AG20443 (cell line): ENCODE measurements at regions not wholly inside any gene's neighbourhood (a gene's known extent, or its start where the extent isn't known, plus 50 kb on each side); places are given as distances from the start of the nearest gene placed in this dataset.

ENCODE experiments used
- DNase-seq: peaks from one replicate; pipeline ENCODE4 v3.0.0; 2012; ENCODE audit warnings: low spot score, mixed read lengths

DNA sequence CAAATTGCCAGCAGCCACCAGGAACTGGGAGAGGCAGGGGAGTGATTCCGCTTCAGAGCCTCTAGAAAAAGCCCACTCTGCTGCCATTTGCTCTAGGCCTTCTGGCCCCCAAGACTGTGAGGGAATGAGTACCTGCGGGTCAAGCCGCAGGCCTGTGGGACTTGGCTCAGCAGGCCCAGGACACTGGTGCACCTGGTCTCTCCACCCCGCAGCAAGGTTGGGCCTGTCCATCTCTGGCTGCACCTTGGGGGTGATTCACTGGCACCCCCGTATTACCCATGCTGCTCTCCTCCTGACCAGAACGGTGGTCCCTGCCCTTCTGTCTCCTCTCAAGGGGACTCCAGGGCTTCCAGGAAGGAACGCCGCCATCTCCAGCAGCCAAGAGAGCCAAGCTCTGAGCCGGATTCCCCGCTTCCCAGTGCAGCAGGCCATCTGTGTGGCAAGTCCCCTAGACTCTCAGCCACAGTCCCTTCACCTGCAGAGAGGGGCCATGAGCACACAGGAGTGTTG lies 78.4 kb upstream of the OLFM1 start:
- no peak for DNase-seq

DNA sequence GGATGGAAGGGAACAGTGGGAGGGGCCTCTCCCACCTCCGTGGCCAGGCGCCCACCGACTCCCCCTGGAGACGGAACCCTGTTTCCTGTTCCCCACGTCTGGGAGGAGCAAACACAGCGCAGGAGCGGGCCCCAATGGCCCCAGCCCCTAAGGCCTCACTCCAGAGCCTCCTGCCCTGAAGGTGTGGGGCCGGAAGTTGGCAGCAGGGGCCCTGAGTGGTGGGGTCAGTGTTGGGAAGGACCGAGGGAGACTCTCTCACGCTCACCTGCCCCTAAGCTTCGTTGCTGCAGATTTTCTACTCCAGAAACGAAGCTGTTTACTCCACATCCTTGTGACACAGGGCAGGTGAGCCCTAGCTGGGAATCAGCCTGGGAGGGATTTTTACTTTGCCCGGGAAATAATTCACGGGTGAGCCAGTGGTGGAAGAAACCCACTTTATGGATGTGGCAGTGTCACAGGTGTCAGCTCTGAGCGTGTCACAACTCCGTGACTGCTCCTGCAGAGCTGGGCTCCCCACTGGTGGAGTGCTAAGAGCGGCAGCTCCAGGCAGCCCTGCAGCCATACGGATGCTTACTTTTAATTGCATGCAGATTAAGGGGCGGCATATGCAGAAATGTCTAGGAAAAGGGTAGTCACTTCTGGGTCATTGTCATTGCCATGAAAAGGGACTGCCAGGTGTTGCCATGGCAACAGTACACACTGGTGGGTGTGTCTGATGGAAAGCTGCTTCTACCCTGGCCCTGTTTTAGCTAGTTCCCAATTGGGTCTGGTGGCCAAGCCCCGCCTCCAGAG lies 77.5 kb upstream of the OLFM1 start:
- no peak for DNase-seq

DNA sequence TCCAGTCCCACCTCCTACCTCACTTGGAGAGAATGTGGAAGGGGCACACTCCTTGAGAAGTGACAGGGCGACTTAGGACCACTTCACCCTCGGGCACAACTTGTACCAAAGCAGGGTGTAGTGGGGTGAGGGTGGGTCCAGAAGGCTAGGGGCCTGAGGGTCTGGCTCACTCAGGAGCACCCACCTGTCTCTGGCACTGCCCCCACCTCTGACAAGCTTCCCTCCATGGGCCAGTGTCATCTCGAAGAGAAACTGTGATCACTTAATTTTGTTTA lies 76.9 kb upstream of the OLFM1 start:
- no peak for DNase-seq

DNA sequence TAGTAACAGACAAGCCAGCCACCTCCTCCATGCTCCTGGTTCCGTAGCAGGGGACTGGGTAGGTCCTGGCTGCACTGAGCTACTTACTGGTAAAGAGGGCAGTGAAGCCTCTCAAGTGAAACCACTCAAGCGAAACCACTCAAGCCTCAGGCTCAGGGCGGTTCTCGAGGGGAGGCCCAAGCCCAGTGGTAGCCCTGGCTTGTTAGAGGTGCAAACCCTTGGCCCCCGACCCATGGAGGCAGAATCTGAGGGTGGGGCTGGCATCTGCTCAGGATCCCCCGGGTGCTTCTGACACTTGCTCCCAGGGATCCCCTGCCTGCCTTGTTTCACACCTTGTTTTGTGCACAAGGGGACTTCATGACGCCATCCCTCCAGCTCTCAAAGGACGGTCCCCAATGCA lies 76.5 kb upstream of the OLFM1 start:
- no peak for DNase-seq

DNA sequence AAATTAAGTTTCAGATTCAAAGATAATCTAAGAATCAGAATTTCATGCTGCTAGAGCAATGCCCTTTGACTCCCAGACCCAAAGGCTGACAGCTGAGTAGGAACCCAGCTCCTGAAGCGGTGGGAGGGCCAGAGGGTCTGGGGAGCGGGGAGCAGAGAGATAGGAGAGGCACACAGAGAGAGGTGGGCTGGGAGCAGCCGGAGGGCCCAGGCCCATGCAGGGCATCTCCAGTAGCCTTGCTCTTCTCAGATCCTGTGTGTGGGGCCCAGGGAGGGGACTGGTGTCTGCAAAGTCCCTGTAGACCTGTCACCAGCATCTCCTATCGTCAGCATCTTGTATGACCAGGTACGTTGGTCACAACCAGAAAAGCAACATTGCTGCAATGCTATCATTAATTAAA lies 75.3 kb upstream of the OLFM1 start:
- no peak for DNase-seq

DNA sequence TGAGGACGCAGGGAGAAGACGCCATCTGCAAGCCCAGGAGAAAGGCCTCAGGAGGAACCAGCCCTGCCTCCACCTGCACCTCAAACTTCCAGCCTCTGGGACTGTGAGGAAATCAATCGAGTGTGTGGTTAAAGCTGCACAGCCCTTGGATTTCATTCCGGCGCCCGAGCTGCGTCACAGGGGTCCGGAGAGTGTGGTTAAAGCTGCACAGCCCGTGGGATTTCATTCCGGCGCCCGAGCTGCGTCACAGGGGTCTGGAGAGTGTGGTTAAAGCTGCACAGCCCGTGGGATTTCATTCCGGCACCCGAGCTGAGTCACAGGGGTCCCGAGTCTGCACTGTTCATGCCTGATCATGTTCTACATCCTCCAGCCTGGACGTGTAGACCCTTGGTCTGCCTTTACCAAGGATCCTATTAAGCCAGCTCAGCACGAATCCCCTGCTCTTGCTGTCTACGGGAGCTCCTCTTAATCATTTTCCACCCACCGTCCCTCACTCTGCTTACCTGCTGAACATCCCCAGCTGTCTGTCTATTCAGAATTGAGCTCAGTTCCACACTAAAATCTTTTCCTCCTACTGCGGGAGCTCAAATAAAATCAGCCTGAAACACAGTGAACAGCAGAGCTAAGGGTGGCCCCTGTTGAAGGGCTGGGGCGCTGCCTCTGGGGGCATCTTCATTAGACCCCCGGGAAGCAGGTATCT lies 73.0 kb upstream of the OLFM1 start:
- no peak for DNase-seq

DNA sequence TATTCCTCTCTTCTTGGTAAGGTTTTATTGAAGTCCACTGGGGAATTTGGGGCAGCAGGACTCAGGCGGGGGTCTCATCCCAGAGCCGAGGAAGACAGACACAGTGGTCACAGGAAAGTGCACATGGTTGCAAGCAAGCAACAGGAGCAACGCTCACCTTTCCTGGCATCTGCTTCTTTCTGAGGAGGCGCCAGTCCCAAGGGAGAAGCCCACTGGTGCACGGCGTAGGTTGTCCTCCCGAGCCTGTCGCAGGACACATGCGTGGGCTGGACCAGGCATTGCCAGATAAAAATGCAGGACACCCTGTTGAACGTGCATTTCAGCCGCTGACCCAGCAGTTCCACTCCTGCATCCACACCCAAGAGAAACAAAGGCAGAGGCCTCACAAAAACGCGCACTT lies 72.4 kb upstream of the OLFM1 start:
- no peak for DNase-seq

DNA sequence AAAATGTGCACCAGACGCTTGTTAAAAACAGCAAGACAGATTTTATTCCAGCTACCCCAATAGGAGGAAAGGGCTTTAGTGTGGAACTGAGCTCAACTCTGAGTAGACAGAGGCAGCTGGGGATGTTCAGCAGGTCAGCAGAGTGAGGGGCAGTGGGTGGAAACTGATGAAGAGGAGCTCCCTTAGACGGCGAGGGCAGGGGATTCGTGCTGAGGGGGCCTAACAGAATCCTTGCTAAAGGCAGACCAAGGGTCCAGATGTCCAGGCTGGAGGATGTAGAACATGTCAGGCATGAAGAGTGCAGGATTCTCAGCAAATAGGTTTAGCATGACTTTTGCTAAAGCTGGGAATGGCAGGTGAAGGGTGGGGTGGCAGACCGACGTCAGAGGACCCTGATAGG lies 71.9 kb upstream of the OLFM1 start:
- DNase-seq, result no peak

DNA sequence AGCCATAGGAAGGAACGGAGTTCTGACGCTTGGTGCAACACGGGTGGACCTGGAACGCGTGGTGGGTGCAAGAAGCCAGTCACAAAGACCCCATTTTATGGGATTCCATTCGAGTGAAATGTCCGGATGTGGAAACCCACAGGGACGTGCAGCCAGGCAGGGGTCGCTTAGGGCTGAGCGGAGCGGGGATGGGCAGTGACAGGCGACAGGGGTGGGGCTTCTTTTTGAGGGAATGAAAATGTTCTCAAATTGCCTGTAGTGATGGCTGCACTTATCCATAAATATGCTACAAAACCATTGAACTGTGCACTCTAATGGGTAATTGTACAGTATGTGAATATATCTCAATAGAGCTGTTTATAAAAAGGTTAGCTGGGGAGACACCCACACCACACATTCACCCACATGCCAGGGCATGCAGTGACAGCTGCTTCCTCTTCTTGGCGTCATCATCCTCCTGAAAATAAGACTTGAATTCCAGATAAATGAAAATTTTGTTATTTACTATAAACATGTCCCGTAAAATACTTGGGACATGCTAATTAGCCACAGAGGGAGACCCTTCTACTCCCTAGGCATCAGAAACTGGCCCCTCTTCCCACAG lies 71.3 kb upstream of the OLFM1 start:
- no peak for DNase-seq

DNA sequence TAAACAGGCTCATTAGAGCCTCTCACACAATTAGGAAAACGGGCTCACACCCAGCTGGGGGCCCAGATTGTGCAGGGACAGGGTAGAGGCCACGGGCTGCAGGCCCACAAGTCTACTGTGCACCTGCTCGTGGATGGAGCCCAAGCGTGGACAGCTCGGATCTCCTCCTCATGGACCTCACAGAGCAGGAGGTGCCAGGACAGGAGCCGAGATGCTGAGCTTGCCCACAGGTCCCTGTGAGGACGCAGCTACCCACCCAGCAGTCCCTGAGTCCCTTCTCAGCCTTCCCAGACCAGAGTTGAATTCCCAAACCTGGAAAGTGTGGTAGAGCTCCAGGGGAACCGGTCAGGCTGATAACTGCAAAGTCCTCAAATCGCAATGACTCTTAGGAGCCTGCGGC lies 70.6 kb upstream of the OLFM1 start:
- no peak for DNase-seq

DNA sequence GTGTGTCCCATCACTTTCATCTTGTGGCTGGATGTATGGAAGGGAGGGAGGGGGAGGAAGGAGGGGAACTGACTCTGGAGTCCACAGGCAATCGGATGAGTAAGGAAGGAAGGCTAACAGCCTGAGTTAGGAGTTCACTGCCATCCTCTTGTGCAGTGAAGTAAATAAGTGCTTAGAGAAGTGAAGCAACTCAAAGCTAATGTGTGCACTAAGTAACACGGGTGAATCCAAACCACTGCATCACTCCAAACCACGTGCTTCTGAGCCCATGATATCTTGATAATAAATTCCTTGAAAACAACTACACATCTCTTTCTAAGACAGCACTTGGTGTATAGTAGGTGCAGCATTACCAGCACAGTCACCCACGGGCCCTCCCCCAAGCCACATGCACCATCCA lies 69.6 kb upstream of the OLFM1 start:
- DNase-seq, result no peak

DNA sequence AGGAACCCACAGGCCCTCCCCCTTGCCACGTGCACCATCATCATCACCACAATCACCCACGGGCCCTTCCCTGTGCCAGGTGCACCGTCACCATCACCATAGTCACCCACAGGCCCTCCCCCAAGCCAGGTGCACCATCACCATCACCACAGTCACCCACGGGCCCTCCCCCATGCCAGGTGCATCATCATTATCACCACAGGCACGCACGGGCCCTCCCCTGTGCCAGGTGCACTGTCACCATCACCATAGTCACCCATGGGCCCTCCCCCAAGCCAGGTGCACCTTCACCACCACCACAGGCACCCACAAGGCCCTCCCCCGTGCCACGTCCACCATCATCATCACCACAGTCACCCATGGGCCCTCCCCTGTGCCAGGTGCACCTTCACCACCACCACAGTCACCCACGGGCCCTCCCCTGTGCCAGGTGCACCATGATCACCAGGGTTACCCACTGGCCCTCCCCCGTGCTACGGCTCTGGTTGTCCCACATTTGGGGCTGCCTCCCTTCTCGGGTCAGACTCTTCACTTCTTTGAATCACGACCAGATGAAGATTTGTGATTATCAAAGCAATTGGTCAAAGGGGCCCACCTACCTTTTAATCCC lies 69.1 kb upstream of the OLFM1 start:
- no peak for DNase-seq

DNA sequence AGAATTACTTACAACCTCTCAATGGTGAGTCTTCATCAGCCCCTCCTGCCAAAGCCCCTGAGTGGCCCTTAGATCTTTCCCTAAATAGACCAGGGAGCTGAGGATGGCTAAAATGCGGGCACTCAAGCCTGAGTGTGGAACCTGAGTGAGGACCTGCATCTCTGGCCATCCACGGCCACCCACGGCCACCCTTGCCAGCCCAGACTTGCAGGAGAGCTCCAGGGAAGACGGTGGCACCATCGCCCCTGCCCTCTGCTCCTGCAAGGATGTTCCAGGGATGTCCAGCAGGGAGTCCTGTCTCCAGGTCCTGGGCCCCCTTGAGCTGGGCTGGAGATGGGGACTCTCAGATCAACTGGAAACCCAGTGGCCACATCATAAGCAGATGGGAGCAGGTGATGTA lies 68.2 kb upstream of the OLFM1 start:
- DNase-seq, result no peak

DNA sequence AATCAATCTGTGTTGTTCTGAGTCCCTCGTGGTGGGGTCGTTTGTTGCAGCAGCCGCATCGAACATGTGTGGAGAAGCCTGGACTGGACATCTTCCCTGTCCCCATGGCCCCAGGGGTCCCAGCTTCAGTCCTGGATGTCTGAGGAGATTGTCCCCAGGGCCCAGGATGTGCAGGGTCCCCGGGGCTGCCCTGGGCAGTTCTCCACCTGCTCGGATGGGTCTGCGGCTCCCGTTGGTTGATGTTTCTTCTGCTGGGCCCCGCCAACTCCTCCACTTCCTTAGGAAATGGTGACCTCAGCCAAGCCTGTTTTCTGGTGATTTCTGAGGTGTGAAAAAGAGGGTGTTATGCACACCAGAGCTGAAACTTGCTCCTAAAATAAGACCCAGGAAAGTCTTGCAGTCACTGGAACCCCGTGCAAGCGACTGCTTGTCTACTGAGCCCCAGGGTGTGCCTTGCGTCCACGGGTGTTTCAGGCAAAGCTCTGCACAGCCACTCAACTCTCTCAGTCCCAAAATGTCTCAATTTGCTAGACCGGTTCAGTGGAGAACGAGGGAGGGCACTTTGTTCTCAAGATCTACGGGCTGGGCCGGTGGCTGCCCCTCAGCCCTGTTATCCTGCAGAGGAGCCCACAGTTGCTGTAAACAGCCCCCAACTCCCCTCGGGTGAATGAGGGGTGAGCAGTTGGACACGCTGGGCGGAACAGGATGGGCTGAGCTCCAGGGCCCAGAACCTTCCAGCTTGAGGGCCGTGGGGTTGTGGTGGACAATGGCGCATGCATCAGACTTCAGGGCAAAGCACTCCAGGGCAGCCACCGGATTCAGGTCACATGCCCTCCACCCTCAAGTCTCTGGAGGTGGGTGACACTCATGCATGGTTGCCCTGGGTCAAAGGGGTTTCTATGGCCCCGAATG lies 66.7 kb upstream of the OLFM1 start:
- DNase-seq, result no peak

DNA sequence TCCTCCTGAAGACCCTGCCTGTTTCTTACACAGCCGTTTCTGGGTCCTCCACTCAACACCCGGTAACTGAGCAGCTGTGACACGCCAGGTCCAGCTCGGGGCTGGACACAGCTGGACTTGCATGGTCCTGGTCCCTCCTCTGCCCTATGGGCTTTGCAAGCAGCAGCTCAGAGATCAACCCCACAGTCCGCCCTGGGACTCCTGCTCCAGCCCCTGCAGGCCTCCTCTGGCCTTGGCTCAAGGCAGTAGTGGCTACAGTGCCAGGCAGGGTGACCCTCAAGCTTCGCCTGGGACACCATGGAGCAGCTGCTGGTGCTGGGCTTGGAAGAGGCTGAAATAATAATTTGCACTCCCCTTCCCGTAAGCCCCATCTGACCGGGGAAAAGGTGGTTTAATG lies 66.1 kb upstream of the OLFM1 start:
- DNase-seq, result no peak

DNA sequence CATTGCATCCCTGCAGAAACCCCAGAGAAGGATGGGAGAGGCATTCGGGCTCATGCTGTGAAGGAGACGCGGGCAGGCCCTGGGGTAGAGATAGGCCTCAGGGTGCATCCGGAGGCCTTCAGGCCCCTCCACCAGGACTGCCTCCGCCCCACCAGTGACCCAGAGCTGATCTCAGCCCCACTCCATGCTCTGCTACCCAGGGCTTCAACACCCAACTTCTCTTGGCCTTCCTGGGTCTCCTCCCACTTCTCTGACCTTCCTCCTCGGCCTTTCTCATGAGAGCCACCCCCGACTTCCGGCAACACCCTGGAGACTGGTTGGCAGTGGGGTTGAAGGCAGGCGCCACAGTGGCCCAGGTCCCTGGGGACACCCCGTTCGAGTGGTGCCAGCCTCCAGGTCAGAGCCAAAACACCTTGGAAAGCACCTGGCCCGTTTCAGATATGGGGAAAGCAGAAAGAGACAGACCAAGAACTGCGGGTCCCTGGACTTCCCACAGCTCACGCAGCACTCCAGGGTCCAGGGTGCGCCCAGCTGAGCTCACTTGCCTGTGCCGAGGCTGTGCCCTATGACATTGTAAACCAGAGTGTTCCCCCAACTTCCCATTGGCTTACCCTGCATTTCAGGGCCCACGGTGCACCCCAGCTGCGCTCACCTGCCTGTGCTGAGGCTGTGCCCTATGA lies 65.1 kb upstream of the OLFM1 start:
- DNase-seq, result no peak

DNA sequence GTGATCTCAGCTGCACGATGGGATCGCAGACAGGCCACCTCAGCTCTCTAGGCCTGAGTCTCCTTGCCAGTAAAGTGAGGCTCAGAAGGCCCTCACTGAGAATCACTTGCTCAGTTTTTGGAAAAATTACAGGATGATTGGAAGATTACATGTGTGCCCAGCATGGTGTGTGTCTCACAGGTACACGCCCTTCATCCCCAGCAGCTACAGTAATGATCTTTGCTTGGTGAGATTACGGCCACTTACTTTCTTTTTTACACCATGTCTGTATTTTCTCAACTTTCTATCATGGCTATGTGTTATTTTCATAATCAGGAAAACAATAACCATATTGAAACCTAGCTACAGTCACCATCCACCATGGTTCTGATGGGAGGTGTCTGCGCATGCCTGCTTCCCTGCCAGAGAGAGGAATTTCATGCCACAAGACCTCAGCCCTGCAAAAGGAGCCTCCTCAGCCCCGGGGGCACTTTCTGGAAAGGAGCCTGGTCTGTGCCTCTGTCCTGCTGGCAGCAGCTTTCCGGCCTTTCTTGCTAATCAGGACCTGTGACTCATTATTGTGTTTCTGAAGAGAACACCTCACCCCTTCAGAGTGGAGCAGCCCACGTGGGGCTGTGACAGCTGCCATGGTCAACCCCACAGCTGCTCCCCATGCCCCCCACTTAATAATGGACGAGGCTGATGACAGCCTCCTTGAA lies 64.2 kb upstream of the OLFM1 start:
- no peak for DNase-seq

DNA sequence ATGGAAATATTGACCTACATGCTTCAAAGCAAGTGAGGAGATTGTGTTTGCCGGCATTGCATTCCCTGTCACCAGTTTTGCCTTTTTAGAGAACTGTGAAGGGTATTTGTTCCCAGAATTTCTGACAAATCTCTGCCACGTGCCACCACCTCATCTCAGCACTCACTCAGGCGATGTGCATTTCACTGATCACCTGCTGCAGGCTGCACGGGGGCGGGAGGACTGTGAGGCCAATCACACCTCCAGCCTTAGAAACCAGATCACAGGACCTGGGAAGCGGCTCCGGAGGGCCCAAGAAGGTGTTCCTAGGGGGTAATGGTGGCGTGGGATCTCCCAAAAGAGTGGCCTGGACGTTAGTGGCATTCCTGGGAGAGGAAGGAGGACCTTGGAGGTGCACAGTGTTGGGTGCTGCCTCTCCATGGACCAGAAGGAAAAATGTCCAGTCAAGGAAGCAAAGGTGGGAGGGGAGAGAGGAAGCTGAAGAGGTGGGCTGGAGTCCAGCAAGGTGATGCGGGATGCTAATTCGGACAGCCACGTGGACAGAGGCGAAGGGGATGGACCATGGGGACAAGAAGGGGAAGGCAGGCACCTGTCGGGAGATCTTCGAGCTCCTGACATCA lies 63.6 kb upstream of the OLFM1 start:
- DNase-seq, result no peak

DNA sequence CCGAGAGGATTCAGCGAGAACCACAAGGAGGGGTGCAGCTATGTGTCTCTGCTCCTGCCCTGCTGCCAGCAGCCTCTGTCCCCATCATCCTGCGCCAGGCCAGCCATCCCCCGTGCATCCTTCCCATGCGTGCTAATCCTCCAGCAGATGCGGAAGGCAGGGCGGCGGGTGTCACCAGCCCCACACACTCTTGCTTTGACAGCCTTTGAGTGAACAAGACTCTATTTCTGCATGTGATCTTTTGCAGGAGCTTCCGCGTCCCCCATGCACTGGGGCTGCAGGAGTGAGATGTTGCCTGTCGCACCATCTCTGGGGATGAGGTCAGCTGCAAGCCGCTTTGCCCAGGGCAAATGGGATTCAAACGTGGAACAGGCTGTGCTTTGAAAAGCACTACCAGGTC lies 58.0 kb upstream of the OLFM1 start:
- DNase-seq, result no peak

DNA sequence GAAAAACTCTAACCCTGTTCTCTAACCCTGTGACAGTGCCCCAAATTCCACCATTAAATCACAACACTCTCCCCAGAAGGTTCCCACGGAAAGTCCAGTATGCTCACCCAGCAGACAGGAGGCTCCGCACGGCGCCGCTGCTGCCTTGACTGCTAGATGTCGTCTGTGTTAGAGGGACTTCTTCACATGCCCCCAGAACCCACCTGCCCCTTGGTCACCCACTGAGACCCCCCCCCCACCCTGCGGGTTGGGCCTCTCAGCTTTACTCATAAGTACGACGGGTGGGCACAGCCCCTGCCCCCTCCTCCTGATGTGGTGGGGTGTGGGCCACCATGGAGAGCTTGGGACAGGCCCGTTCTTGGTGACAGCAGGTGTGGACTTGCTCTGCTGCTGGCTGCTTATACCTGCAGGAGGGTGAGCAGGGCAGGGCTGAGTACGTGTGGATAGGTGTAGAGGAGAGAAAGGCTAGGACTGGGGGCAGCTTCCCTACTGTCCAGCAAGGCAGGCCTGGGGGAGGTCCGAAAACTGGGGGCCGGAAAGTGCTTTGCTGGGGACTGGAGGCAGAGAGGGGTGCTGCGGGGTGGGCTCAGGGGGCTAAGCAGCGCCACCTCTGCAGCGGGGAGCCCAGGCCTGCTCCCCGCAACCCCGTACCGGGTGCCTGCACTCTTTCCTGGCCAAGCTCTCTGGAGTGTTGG lies 57.5 kb upstream of the OLFM1 start:
- no peak for DNase-seq
